H1 (cell line): ENCODE measurements at regions not wholly inside any gene's neighbourhood (a gene's known extent, or its start where the extent isn't known, plus 50 kb on each side); places are given as distances from the start of the nearest gene placed in this dataset.

Experiments used
- BCL11A ChIP-seq, 2 experiments: IDR thresholded peaks; one replicate each; pipeline ENCODE4 v1.6.1; 2011; ENCODE audit warnings: low read depth in 2 of 2, low read length in 2 of 2, mild to moderate bottlenecking in 2 of 2
- CREB1 ChIP-seq: IDR thresholded peaks from 2 replicates; pipeline ENCODE4 v1.6.1; 2012; ENCODE audit warnings: inconsistent platforms
- EZH2 ChIP-seq: fragments of 200-600 bp; sonication (generic); IDR thresholded peaks from 2 replicates; pipeline ENCODE4 v1.7.1; 2012; ENCODE audit warnings: low read depth, mild to moderate bottlenecking, moderate library complexity, low read length, inconsistent platforms; ENCODE audit not compliant: severe bottlenecking
- FOSL1 ChIP-seq: IDR thresholded peaks from 2 replicates; pipeline ENCODE4 v1.6.1; 2011; ENCODE audit warnings: mild to moderate bottlenecking, low read depth, low read length, moderate library complexity; ENCODE audit not compliant: insufficient read depth
- POLR2A ChIP-seq, 2 experiments: IDR thresholded peaks; 1 replicate in 1 of 2; 2 replicates in 1 of 2; pipeline ENCODE4 v1.6.1; 2011; ENCODE audit warnings: low read depth in 2 of 2, low read length in 2 of 2, mild to moderate bottlenecking in 2 of 2; ENCODE audit errors: control extremely low read depth in 1 of 2
- SIRT6 ChIP-seq: IDR thresholded peaks from one replicate; pipeline ENCODE4 v1.7.1; 2012; ENCODE audit warnings: low read length, inconsistent platforms
- SP1 ChIP-seq: IDR thresholded peaks from 2 replicates; pipeline ENCODE4 v1.6.1; 2011; ENCODE audit warnings: low read depth, low read length
- SP2 ChIP-seq: IDR thresholded peaks from 2 replicates; pipeline ENCODE4 v1.6.1; 2012; ENCODE audit warnings: mild to moderate bottlenecking, low read length, inconsistent platforms
- TF ChIP-seq, protein P1 (sequence below), 3 experiments: IDR thresholded peaks; 1 replicate in 2 of 3; 2 replicates in 1 of 3; pipeline versions ENCODE4 v1.5.1 to v1.6.1; 2011; ENCODE audit warnings: low read length in 3 of 3, mild to moderate bottlenecking in 3 of 3, inconsistent platforms in 2 of 3, low read depth in 1 of 3, moderate library complexity in 1 of 3; ENCODE audit not compliant: insufficient read depth in 1 of 3; ENCODE audit errors: control extremely low read depth in 1 of 3

DNA sequence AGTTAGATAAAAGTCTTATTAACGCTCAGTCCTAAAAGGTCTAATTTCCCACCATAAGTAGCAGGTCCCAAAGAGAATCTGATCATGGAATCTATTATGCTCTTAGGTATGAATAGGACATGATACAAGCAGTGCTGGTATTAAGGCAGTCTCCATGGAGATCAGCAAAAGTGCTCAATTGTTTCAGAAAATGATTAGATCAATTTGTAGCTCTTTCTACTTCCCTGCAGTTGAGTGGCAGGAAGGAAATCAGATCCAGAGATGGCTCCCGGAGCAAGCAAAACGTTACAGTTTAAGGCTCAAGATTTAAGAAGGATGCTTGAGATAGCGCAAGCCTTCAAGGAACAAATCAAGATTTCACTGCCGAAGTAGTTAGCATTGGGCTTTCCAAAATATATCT lies 205.7 kb downstream of the DRD1 start:
- no peak for TF ChIP-seq CREB1
- no peak for TF ChIP-seq EZH2
- TF ChIP-seq SP2 = no peak
- no peak for TF ChIP-seq SIRT6
- TF ChIP-seq BCL11A (IDR thresholded peaks at IDR 0.05; ENCODE audit: low read depth in 2 of 2, low read length in 2 of 2) = no peak
- TF ChIP-seq SP1 = no peak
- TF ChIP-seq, protein P1, sequence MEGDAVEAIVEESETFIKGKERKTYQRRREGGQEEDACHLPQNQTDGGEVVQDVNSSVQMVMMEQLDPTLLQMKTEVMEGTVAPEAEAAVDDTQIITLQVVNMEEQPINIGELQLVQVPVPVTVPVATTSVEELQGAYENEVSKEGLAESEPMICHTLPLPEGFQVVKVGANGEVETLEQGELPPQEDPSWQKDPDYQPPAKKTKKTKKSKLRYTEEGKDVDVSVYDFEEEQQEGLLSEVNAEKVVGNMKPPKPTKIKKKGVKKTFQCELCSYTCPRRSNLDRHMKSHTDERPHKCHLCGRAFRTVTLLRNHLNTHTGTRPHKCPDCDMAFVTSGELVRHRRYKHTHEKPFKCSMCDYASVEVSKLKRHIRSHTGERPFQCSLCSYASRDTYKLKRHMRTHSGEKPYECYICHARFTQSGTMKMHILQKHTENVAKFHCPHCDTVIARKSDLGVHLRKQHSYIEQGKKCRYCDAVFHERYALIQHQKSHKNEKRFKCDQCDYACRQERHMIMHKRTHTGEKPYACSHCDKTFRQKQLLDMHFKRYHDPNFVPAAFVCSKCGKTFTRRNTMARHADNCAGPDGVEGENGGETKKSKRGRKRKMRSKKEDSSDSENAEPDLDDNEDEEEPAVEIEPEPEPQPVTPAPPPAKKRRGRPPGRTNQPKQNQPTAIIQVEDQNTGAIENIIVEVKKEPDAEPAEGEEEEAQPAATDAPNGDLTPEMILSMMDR (IDR thresholded peaks at IDR 0.05; ENCODE audit: control extremely low read depth in 1 of 3, insufficient read depth in 1 of 3, low read depth in 1 of 3, low read length in 3 of 3) = no peak
- TF ChIP-seq FOSL1 = no peak
- no peak for TF ChIP-seq POLR2A (IDR thresholded peaks at IDR 0.05; ENCODE audit: control extremely low read depth in 1 of 2, low read depth in 2 of 2, low read length in 2 of 2)
